ENCODE measurements at regions not wholly inside any gene's neighbourhood (a gene's known extent, or its start where the extent isn't known, plus 50 kb on each side); places are given as distances from the start of the nearest gene placed in this dataset.

DNA sequence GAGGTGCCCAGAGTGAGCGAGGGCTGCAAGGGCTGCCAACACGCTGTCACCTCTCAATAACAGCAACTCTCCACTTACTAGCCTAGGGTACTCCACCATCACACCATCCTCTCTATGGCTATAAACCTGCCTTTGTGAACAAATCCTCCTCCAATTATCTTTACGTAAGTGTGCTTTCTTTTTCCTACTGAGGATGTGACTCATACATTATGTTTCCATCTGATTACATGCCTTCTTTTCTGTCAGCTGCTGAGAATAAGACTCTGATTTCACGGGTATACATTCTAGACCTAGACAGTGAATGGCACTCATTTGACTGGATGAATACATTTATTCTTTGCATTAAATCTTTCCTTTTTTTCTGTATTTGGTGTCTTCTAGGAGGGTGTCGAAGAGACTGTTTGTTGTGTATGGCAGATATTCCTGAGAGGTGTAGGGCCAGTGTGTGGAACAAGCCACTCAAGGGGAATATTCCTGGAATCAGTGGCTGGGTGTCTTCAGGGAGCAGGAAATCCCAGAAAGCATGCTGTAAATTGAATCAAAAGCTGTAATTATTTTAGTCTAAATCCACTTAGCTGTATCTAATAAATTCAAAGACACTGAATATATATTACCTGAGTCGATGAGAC lies 327.3 kb upstream of the TMTC1 start:
- no peak overlapping the region for H3K4me3 ChIP-seq (ENCODE audit: low read depth, low read length)
- TF ChIP-seq, protein P1, sequence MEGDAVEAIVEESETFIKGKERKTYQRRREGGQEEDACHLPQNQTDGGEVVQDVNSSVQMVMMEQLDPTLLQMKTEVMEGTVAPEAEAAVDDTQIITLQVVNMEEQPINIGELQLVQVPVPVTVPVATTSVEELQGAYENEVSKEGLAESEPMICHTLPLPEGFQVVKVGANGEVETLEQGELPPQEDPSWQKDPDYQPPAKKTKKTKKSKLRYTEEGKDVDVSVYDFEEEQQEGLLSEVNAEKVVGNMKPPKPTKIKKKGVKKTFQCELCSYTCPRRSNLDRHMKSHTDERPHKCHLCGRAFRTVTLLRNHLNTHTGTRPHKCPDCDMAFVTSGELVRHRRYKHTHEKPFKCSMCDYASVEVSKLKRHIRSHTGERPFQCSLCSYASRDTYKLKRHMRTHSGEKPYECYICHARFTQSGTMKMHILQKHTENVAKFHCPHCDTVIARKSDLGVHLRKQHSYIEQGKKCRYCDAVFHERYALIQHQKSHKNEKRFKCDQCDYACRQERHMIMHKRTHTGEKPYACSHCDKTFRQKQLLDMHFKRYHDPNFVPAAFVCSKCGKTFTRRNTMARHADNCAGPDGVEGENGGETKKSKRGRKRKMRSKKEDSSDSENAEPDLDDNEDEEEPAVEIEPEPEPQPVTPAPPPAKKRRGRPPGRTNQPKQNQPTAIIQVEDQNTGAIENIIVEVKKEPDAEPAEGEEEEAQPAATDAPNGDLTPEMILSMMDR (IDR thresholded peaks at IDR 0.05; ENCODE audit: control insufficient read depth, extremely low read depth, insufficient read depth): no peak
- DNase-seq (ENCODE audit: low read depth): no peak

DNA sequence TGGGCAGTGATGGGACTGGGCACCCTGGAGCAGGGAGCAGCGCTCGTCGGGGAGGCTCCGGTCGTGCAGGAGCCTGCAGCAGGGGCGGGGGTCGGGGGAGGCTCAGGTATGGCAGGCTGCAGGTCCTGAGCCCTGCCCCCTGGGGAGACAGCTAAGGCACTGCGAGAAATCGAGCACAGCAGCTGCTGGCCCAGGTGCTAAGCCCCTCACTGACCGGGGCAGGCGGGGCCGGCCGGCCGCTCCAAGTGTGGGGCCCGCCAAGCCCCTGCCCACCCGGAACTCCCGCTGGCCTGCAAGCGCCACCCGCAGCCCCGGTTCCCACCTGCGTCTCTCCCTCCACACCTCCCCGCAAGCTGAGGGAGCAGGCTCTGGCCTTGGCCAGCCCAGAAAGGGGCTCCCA lies 326.8 kb upstream of the TMTC1 start:
- DNase-seq (ENCODE audit: low read depth): no peak
- TF ChIP-seq, protein P1 (IDR thresholded peaks at IDR 0.05; ENCODE audit: control insufficient read depth, extremely low read depth, insufficient read depth): no peak
- H3K4me3 ChIP-seq (ENCODE audit: low read depth, low read length): no peak overlapping the region

DNA sequence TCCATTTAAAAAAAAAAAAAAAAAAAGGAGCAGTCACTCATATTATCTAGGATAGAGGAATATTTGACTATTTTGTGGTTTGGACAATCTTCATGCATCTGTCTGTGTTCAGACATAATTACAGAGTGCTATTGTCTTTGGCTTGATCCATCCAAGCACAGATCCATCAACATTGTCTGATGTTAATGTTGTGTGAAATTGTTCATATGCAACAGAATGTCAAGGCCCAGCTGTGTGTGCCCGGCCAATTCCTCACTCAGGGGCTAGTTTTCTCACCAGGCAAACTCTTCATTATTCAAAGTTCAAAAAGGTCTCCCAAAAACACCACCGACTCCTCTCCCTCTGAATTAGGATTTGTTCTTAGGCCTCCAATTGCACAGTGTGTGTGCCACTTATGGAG lies 324.9 kb upstream of the TMTC1 start:
- no peak for DNase-seq (ENCODE audit: low read depth)
- TF ChIP-seq, protein P1 (IDR thresholded peaks at IDR 0.05; ENCODE audit: control insufficient read depth, extremely low read depth, insufficient read depth): no peak
- no peak overlapping the region for H3K4me3 ChIP-seq (ENCODE audit: low read depth, low read length)

DNA sequence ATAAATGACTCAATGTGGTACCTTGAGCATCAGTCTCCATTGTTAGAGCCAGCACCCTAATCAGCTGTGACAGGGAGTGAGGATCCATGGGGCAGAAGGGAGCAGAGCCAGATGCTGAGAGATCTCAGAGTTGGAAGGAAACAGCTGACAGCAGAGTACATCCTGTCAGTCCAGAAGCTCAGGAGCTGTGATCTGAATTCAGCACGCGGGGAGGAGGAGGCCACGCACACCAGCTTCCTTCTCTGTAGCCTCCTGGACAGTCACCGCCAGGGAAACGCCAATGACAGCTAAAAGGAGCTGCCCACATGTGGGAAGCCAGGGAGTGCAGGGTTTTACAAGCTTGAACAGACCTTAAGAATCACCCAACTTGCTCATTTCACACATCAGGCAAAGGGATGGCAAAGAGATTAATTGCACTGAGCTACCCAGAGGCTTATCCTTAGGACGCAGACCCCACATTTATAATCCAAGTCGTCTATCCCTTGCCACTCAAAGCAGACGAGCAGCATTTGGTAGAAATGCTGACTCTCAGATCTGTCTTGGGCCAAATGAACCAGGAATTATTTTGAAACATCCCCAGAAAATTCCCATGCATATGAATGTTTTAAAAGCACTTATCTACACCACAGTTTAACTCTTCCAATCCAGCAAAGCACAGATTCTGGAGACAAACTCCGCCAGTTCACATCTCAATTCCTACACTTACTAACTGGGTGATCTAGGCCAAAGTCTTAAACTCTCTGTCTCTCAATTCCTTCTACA lies 322.6 kb upstream of the TMTC1 start:
- TF ChIP-seq, protein P1 (IDR thresholded peaks at IDR 0.05; ENCODE audit: control insufficient read depth, extremely low read depth, insufficient read depth): no peak
- H3K4me3 ChIP-seq (ENCODE audit: low read depth, low read length): no peak overlapping the region
- no peak for DNase-seq (ENCODE audit: low read depth)

DNA sequence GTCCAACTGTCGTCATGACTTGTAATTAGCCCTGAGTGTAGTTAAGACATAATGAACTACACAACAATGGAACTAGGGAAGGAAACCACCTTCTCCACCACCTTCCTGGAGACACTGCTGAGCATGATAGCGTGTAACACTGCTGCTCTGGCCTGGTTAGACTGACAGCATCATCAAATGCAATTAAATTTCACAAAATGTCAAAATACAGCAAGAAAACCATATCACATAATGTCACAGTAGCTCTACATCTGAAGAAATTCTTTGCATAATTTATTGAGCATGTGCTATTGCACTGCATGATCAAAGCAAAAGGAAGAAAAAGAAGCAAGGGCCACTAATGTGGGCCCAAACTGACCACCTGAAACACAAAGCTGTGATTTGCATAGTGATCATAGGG lies 321.8 kb upstream of the TMTC1 start:
- no peak overlapping the region for H3K4me3 ChIP-seq (ENCODE audit: low read depth, low read length)
- DNase-seq (ENCODE audit: low read depth): no peak
- TF ChIP-seq, protein P1 (IDR thresholded peaks at IDR 0.05; ENCODE audit: control insufficient read depth, extremely low read depth, insufficient read depth): no peak

DNA sequence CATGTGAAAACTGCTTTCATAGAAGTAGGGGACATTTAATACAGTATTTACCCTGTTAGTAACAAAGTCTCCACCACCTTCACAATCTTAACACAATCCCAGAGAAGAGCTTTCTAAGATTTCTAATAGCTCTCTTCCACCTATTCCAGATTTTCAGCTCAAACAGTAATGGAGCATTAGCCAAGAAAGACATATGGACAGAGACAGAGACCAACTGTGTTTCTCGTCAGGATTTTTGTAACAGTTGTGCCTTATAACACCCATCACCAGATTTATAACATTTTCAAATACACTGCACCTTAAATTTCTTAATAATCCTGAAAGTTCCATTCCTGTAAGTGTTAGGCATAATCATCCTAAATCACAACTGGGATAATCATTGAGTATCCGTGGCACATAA lies 321.2 kb upstream of the TMTC1 start:
- TF ChIP-seq, protein P1 (IDR thresholded peaks at IDR 0.05; ENCODE audit: control insufficient read depth, extremely low read depth, insufficient read depth): no peak
- DNase-seq (ENCODE audit: low read depth): no peak
- H3K4me3 ChIP-seq (ENCODE audit: low read depth, low read length): no peak overlapping the region

Data from LNCaP clone FGC (cell line).